ENCODE measurements at regions not wholly inside any gene's neighbourhood (a gene's known extent, or its start where the extent isn't known, plus 50 kb on each side); places are given as distances from the start of the nearest gene placed in this dataset.

DNA sequence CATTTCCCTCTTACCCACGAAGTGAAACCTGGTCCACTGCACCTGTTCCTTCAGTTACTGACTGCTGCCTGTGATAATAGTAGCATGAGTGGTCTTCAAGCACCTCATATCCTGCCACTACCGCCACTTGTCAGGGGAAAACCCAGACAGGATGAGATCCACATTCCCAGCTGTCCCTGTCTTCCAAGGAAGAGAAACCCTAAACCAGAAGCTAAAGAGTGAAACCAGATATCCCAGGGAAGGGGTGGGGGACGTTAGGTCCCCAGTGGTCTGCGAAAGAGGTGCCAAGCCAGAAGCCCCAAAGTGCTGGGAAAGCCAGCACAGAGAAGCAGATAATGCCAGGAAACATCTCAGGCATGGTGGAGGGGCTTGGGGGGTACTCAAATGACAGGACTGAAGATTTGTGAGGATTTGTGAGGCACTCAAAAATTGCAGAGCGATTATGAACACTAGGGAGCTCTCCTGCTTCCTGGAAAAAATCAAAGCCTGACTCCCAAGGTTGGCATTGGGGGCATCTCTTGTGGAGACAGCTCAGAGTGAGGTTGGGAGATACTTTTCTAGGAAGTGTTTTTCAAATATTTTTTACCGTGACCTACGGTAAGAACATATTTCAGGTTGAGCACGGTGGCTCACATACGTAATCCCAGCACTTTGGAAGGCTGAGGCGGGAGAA, 77.9 kb downstream of the TMEM30B start:
- Mint-ChIP-seq H3K36me3 (no peaks in the 10 kb centered on the region), H3K9me3 (no peaks in the 10 kb centered on the region), H3K27ac (no peak overlapping the region), H3K4me1 (no peaks in the 10 kb centered on the region), H3K4me3 (no peak overlapping the region)
- DNase-seq (ENCODE audit: low spot score in 2 of 2) (no peak), ATAC-seq (no peak)

DNA sequence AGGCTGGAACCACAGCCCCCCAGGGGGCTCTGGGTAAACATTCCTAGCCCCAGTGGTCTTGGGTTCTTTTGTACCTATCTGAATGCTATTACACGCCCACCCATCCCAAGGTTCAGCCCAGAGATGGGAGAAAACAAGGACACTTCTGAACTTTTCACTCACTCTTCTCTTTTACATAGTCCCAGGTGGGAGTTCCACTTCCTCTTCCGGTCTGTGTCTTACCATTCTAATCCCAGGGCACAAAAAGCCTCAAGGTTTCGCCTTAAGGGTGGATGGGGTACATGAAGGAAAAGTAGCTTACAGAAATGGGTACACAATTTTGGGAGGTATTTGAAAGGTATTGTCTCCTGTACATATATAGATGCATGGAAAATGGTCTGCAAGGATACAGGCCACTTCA, 79.0 kb downstream of the TMEM30B start:
- Mint-ChIP-seq H3K36me3 (no peaks in the 10 kb centered on the region), H3K27ac (no peak overlapping the region), H3K4me3 (no peak overlapping the region), H3K4me1 (no peaks in the 10 kb centered on the region), H3K9me3 (no peaks in the 10 kb centered on the region)
- ATAC-seq (no peak), DNase-seq (ENCODE audit: low spot score in 2 of 2) (no peak)

DNA sequence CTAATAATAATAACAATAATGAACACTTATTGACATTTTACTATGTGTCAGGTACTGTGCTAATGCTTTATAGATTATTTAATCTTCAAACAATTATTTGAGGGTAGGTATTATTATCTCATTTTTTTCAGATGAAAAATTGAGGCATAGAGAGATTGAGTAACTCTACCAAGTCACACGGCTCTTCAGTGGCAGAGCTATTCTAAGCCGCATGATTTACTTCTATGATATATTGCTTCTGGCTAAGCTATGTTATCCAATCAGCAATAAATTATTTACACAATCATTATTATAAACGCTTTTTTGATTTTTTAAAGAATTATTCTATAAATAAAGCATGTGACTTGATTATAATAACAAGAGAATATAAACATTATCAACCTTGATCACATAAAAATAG, 80.0 kb downstream of the TMEM30B start:
- Mint-ChIP-seq H3K4me3 (no peak overlapping the region), H3K27ac (no peak overlapping the region), H3K4me1 (no peaks in the 10 kb centered on the region), H3K36me3 (no peaks in the 10 kb centered on the region), H3K9me3 (no peaks in the 10 kb centered on the region)
- no peak for ATAC-seq
- no peak for DNase-seq (ENCODE audit: low spot score in 2 of 2)

DNA sequence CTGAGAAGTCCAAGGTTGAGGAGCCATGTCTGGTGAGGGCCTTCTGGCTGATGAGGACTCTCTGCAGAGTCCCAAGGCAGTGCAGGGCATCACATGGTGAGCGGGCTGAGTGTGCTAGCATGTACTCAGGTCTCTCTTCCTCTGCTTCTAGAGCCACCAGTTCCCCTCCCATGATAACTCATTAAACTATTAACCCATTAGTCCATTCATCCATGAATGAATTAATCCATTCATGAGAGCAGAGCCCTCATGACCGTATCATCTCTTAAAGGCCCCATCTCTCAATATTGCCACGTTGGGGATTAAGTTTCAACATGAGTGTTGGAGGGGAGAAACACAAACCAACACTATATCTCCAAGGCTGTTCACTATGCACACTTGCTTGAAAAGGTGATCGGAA, 83.7 kb downstream of the TMEM30B start:
- Mint-ChIP-seq H3K4me3 (no peak overlapping the region), H3K4me1 (no peaks in the 10 kb centered on the region), H3K36me3 (no peaks in the 10 kb centered on the region), H3K9me3 (no peaks in the 10 kb centered on the region), H3K27ac (no peak overlapping the region)
- DNase-seq (ENCODE audit: low spot score in 2 of 2), result no peak
- ATAC-seq, result no peak

DNA sequence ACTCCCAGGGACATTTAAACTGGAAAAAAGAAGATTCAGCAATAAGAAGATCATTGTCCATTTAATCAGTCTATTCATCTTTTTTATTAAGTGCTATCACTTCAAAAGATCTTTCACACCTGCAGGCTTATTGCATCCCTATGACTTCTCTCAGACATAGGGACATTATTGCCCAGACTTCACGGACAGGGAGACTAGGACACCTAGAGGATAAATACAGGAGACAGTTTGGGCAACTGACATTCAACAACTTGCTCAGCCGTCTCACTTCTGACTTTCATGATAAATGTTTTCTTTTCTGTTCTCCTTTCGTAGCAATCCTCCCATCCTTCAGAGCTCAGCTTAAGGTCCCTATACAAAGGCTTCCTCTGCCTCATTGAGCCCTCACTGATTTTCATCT, 84.3 kb downstream of the TMEM30B start:
- ATAC-seq, result no peak
- H3K36me3 Mint-ChIP-seq, result no peaks in the 10 kb centered on the region
- H3K27ac Mint-ChIP-seq, result no peak overlapping the region
- DNase-seq (ENCODE audit: low spot score in 2 of 2), result no peak
- H3K9me3 Mint-ChIP-seq, result no peaks in the 10 kb centered on the region
- no peak overlapping the region for H3K4me3 Mint-ChIP-seq
- no peaks in the 10 kb centered on the region for H3K4me1 Mint-ChIP-seq

DNA sequence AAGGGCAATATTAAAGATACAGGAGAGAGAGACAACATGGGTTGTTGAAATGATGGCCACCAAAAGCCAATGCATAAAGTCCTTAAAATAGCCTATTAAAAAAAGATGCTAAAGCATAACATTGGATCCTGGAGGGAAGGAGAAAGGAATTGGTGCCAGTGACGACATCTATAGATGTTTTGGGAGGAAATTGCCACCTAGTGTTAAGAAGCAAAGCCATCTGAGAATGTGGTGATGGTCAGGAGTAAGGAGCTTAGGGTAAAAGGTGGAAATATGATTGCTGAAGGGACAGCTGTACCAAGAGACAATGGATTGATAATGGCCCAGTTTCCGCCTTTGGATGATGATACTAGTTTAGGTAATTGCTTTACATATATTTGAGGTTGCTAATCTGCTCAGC, 85.1 kb downstream of the TMEM30B start:
- Mint-ChIP-seq H3K9me3 (no peaks in the 10 kb centered on the region), H3K27ac (no peak overlapping the region), H3K4me1 (no peaks in the 10 kb centered on the region), H3K4me3 (no peak overlapping the region), H3K36me3 (no peaks in the 10 kb centered on the region)
- DNase-seq (ENCODE audit: low spot score in 2 of 2) (no peak), ATAC-seq (no peak)

DNA sequence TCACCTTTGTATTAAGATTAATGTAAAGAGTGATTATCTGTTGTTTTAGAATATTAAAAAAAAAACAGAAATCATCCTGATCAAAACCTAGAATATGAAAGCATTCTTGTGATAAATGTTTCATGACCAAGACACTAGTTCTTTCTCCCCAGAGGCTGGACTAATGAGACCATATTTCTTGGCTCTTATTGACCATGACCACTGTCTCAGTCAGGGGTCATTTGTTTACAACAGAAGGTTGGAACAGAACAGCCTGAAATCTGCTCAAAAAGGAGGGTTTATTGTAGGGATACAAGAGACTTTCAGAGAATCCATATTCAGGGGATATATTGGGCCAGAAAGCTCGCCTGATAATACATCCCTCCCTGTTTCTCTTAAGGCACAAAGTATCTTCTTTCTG, 87.7 kb downstream of the TMEM30B start:
- H3K4me1 Mint-ChIP-seq, result peaks cover 11% of the 10 kb centered on the region
- DNase-seq (ENCODE audit: low spot score in 2 of 2) (no peak), ATAC-seq (no peak)
- H3K9me3 Mint-ChIP-seq, result no peaks in the 10 kb centered on the region
- H3K36me3 Mint-ChIP-seq, result no peaks in the 10 kb centered on the region
- H3K4me3 Mint-ChIP-seq, result no peak overlapping the region
- H3K27ac Mint-ChIP-seq, result no peak overlapping the region

DNA sequence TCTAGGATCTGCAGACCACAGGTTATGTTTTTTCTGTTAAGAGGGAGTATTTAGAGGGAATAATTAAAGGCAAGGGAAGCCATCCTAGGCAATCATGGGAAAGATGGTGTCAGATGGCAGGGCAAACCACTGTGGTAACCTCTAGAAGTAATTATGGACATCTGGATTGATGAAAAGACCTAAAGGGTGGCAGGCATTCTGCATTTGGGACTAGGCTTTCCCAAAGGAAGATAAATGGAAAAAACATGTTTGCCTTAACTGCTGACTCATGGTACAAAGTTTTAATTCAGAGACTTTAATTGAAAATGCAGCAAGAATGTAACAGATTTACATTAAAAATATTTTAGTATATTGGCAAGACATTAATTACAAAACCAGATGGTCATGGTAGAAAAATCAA, 88.1 kb downstream of the TMEM30B start:
- Mint-ChIP-seq H3K27ac (no peak overlapping the region), H3K4me3 (no peak overlapping the region), H3K36me3 (no peaks in the 10 kb centered on the region), H3K9me3 (no peaks in the 10 kb centered on the region), H3K4me1 (peaks cover 11% of the 10 kb centered on the region)
- ATAC-seq (no peak), DNase-seq (ENCODE audit: low spot score in 2 of 2) (no peak)

DNA sequence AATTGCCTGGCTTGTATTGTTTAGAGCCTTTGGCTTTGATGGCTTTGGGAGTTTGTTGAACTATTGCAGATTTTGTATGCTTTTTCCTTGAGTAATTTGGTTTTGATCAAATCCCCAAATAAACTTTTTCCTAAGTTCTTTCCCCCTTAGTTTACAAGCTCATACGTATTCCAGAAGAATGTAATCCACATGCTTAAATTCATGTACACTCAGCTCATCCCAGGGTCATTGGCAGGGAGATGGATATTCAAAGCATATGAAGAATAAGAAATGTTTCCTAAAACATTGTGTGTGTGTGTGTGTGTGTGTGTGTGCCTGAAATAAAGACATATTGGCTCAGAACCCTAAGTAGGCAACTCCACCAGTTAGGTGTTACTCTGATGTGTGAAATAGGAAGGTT, 89.4 kb downstream of the TMEM30B start:
- no peaks in the 10 kb centered on the region for H3K36me3 Mint-ChIP-seq
- no peak overlapping the region for H3K27ac Mint-ChIP-seq
- no peak overlapping the region for H3K4me3 Mint-ChIP-seq
- H3K4me1 Mint-ChIP-seq, result peaks cover 11% of the 10 kb centered on the region
- H3K9me3 Mint-ChIP-seq, result no peaks in the 10 kb centered on the region
- ATAC-seq (no peak), DNase-seq (ENCODE audit: low spot score in 2 of 2) (peak in 1 of 2 donors; percentile 3)

DNA sequence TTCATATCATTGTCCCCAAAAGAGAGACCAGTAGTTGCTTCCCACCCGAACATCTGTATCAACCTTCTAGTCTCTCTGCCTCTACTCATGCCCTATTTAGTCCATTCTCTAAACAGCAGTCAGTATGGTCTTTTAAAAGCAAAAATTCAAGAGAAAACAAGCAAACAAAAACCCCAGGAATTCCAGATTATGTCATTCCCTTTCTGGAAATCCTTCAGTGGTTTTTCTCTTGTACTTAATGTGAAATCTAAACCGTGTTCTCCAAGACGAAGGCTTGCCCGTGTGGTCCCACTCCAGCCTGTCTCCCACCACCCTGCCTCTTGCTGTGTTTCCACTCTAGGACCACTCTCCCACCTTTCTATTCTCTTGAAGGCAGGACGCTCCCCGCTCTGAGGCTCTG, 90.8 kb downstream of the TMEM30B start:
- Mint-ChIP-seq H3K9me3 (no peaks in the 10 kb centered on the region), H3K27ac (no peak overlapping the region), H3K4me1 (peaks cover 11% of the 10 kb centered on the region), H3K36me3 (no peaks in the 10 kb centered on the region), H3K4me3 (no peak overlapping the region)
- peak in 1 of 2 donors; percentile 35 for DNase-seq (ENCODE audit: low spot score in 2 of 2)
- no peak for ATAC-seq

DNA sequence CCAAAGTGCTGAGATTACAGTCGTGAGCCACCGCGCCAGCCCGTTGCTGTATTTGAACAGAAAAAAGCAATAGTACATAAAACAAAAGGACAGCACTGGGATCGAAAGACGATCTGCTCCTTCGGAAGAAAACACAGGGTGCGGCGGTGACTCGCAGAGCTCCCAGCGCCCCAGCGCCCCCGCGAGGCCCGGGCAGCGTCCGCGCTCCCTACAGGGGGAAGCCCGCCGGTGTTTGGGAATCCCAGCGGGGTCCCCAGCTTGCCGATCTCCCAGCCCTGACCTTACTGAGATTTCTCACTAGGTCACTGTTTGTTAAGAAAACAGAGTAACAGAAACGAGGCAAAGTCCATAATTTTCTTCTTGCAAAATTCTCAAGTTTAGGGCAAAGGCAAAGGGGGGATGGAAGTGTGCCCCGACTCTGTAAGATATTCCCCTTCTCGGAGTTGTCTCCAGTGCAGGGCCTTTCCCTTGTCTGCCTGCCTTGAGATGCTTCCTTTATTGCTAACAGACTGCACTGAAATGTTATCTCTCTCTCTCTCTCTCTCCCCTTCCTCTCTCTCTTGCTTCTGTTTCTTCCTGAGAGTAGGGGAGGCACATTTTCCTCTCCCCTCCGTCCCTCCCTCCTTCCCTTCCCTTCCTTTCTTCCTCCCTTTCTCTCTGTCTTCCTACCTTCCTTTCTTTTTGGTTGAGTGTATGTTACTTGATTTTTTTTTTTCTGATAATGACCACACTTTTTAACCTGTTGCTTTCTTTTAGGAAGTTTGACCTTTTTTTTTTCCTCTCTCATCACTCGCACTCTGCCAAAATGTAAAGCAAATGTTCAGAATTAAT, 91.9 kb downstream of the TMEM30B start:
- ATAC-seq (peak; percentile 61), DNase-seq (ENCODE audit: low spot score in 2 of 2) (peak in 1 of 2 donors; percentile 11)
- Mint-ChIP-seq H3K9me3 (no peaks in the 10 kb centered on the region), H3K36me3 (no peaks in the 10 kb centered on the region), H3K4me3 (peak overlapping the region; percentile 19), H3K27ac (no peak overlapping the region), H3K4me1 (peaks cover 11% of the 10 kb centered on the region)

DNA sequence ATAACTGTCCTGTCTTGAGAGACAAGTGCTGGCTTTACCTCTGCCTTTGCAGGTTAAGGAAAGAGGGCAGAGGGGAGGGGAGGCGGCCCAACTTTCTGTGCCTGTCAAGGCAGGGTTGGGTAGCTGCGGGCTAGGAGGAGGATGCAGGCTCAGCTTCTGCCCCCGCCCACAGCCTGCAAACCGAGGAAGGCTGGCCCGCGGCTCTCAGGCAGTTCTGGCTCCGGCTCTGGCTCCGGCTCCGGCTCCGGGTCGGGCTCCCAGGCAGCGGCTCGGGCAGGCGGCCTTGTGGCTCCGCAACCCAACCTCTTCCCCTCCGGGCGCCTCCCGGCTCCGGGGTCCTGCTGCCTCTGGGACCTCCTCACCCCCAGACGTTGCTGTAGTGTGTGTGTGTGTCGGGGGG, 92.9 kb downstream of the TMEM30B start:
- Mint-ChIP-seq H3K9me3 (no peaks in the 10 kb centered on the region), H3K27ac (no peak overlapping the region), H3K4me1 (peaks cover 14% of the 10 kb centered on the region), H3K36me3 (no peaks in the 10 kb centered on the region), H3K4me3 (no peak overlapping the region)
- ATAC-seq, result peak; percentile 15
- DNase-seq (ENCODE audit: low spot score in 2 of 2), result no peak

DNA sequence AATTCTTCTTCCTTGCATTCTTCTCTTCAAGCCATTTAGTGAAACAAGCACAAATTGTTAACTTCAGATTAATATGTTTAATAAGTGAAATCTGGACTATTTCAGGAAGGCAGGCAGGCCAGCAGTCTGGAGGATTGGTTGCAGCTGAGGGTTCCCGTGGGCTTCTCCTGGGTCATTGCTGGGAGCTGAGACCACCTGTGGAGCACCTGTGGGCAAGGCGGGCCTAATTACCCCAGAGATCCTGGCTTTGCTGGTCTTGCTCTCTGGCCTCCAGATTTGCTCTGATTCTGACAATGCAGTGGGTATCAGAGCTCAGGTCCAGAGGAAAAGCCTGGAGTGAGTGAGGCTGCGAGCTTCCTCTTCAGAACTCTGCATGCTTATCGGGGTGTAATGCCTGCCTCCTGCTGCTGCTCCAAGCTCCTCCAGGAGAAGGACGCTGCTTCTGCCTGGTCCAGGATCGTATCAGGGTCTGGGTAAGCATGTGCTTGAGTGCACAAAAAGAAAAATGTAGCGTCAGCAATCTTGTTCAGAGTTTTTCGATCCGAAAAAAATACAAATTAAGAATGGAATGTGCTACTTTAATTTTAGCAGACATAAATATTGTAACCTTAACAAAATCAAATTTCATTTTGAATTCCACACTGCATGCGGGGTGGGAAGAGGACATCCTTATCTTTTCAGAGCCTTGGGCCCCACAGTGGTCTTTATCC, 93.8 kb downstream of the TMEM30B start:
- Mint-ChIP-seq H3K9me3 (no peaks in the 10 kb centered on the region), H3K27ac (no peak overlapping the region), H3K4me1 (peaks cover 15% of the 10 kb centered on the region), H3K36me3 (no peaks in the 10 kb centered on the region), H3K4me3 (no peak overlapping the region)
- DNase-seq (ENCODE audit: low spot score in 2 of 2), result no peak
- ATAC-seq, result no peak

DNA sequence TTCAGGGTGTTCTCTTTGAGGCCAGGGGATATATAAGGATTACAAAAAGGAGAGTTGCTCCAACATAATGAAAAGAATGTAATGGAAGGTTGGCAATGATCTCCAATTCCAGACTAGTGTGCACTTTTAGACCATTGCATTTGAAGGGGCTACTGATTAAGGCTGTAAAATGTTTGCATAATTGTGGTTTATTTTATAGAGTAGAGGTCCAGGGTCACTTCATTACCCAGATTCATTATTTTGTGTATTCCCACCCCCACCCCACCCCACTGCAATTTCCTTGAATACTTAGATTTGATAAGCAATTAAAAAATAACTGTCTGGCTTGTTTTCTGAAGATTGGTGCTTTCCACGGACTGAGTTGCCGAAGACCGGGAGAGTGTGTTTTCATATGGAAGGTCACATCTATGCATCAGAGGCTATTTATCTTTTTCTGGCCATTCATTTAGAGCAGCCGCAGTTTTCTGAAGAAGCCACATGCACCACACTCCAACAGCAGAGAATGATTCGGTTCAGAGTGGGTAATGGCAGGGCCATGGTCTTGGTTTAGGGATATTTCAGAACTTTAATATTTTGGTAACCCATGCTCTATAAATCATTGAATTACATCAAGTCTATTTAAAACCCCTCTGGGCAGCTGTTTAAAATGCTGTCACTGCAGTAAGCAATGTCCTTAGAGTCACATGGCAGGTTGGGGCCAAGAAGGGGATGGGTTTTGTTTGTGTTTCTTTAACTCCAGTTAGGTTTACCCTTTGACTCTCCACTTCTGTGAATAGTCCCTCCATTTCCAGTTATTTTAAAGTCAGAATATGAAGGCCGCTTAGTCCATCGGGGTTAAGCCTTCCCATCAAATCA, 94.6 kb downstream of the TMEM30B start:
- no peaks in the 10 kb centered on the region for H3K36me3 Mint-ChIP-seq
- DNase-seq (ENCODE audit: low spot score in 2 of 2) (no peak), ATAC-seq (no peak)
- H3K4me3 Mint-ChIP-seq, result no peak overlapping the region
- no peak overlapping the region for H3K27ac Mint-ChIP-seq
- no peaks in the 10 kb centered on the region for H3K9me3 Mint-ChIP-seq
- H3K4me1 Mint-ChIP-seq, result peaks cover 15% of the 10 kb centered on the region

DNA sequence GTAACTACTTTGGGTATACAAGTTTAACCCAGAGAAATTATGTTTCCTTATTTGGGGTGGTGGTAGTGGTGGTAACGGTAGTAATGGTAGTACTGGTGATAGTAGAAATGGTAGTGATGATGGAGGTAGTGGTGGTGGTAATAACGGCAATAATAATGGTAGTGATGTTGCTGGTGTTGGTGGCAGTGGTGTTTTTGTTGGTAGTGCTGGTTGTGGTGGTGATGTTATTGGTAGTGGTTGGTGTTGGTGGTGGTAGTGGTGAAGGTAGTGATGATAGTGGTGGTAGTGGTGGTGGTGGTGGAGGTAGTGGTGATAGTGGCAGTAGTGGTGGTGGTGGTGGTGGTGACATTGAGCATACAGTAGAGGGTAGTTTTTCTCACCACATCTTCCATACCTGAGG, 95.6 kb downstream of the TMEM30B start:
- H3K9me3 Mint-ChIP-seq, result no peaks in the 10 kb centered on the region
- H3K27ac Mint-ChIP-seq, result no peak overlapping the region
- DNase-seq (ENCODE audit: low spot score in 2 of 2) (no peak), ATAC-seq (no peak)
- peaks cover 15% of the 10 kb centered on the region for H3K4me1 Mint-ChIP-seq
- H3K36me3 Mint-ChIP-seq, result no peaks in the 10 kb centered on the region
- H3K4me3 Mint-ChIP-seq, result no peak overlapping the region

Data from stimulated activated effector memory CD8-positive, alpha-beta T cell treated with anti-CD3 and anti-CD28 coated beads, Interleukin-12 subunit alpha, Interleukin-12 subunit beta, amount 100 ng/mL, for 72 hours (primary cell).